ENCODE measurements at regions not wholly inside any gene's neighbourhood (a gene's known extent, or its start where the extent isn't known, plus 50 kb on each side); places are given as distances from the start of the nearest gene placed in this dataset.

- Histone ChIP-seq H3K4me2 (ENCODE audit: insufficient read depth, low read length) (no peak overlapping the region), H4K20me1 (replicated peaks; ENCODE audit: control insufficient read depth, insufficient read depth, low read length) (no peaks in the 10 kb centered on the region), H3K27me3 (ENCODE audit: control insufficient read depth in 2 of 2, insufficient read depth in 2 of 2, low read length in 2 of 2) (peaks cover 28 to 68% of the 10 kb centered on the region in 2 experiments), H3K36me3 (ENCODE audit: control insufficient read depth, insufficient read depth, low read length) (no peaks in the 10 kb centered on the region), H2AFZ (ENCODE audit: low read depth, low read length) (no peak overlapping the region), H3K4me3 (no peak overlapping the region), H3K9ac (ENCODE audit: insufficient read depth in 1 of 2, low read depth in 2 of 2, low read length in 2 of 2) (no peak overlapping the region), H3K27ac (ENCODE audit: extremely low read depth, low read depth, low read length) (no peak overlapping the region), H3K4me1 (replicated peaks in 1 of 2; ENCODE audit: control insufficient read depth in 2 of 2, insufficient read depth in 2 of 2, low read length in 2 of 2) (peaks cover 0 to 2% of the 10 kb centered on the region in 2 experiments; a peak in 2 of 5 replicates), H3K9me1 (ENCODE audit: control insufficient read depth, insufficient read depth, low read length) (no peaks in the 10 kb centered on the region), H3K79me2 (ENCODE audit: control insufficient read depth, insufficient read depth, low read length) (no peaks in the 10 kb centered on the region), H3K9me3 (replicated peaks; ENCODE audit: control insufficient read depth, insufficient read depth, low read depth, low read length) (no peaks in the 10 kb centered on the region)
- ATAC-seq (no peak), FAIRE-seq (no peak), DNase-seq (ENCODE audit: extremely low read depth in 1 of 4, low spot score in 3 of 4) (no peak)
- BruUV-seq (replicated peaks), result no TSS peak
- intact Hi-C loops (cut with micrococcal nuclease), result no loop called here
- in situ Hi-C loops (cut with MboI), result no loop called here
- TF ChIP-seq NCOA1 (IDR thresholded peaks at IDR 0.05; ENCODE audit: low read depth) (no peak), SMARCA4 (IDR thresholded peaks at IDR 0.05) (no peak), ARID3B (CRISPR knock-in tag; IDR thresholded peaks at IDR 0.05; ENCODE audit: borderline replicate concordance) (no peak), SMAD3 (CRISPR knock-in tag; conservative IDR thresholded peaks at IDR 0.05) (no peak), CBX8 (IDR thresholded peaks at IDR 0.05; ENCODE audit: borderline replicate concordance, extremely low read depth, low read depth, low read length, poor library complexity, severe bottlenecking) (no peak), MAFG (tag; conservative IDR thresholded peaks at IDR 0.05) (no peak), TGIF2 (CRISPR knock-in tag; IDR thresholded peaks at IDR 0.05) (no peak), STAT5A (IDR thresholded peaks at IDR 0.05; ENCODE audit: borderline replicate concordance, low read length) (no peak), USF1 (CRISPR knock-in tag; IDR thresholded peaks at IDR 0.05) (no peak), ADNP (tag; IDR thresholded peaks at IDR 0.05) (no peak), ARHGAP35 (IDR thresholded peaks at IDR 0.05; ENCODE audit: partially characterized antibody) (no peak), HDGF (IDR thresholded peaks at IDR 0.05) (no peak), HDAC6 (IDR thresholded peaks at IDR 0.05; ENCODE audit: low read depth, low read length) (no peak), FOXJ3 (CRISPR knock-in tag; IDR thresholded peaks at IDR 0.05) (no peak), PHF20 (IDR thresholded peaks at IDR 0.05; ENCODE audit: partially characterized antibody) (no peak)
- POLR2A ChIA-PET, result interaction anchor here (0.6 to 0.8 kb wide), 2 partner anchors 35 to 392 kb away, joined by 3 to 4 read pairs; no protein-coding TSS in a partner anchor
- CTCF ChIA-PET (ENCODE audit: low intra/inter-chr PET ratio), result no interaction called here
- under 1% methylated on average over 11 of the region's 11 CpGs for WGBS (ENCODE audit: insufficient coverage, low coverage, missing lambda C conversion rate)
These were observed 155.9 kb upstream of the TLE3 start for GRCh38 chr15:70253461-70254156.
